ENCODE measurements at regions not wholly inside any gene's neighbourhood (a gene's known extent, or its start where the extent isn't known, plus 50 kb on each side); places are given as distances from the start of the nearest gene placed in this dataset.

DNA sequence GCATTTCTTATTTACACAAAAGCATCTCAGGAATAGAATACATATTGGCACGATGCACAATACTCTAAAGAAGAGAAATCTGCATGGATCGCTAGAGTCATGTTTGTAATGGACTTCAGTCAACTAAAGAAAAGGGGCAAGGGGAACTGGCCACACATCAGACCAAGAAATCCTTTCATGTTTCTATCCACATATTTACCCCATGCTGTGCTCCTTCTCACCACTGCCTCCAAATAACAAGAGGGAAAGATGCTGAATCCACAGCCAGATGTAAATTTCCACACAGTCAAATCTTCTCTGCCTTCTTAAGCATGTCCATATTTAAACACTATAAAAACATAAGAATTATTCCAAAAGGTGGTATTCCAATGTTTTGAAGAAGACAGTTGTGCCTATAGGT lies 67.6 kb downstream of the COX18 start:
- DNase-seq = no peak

DNA sequence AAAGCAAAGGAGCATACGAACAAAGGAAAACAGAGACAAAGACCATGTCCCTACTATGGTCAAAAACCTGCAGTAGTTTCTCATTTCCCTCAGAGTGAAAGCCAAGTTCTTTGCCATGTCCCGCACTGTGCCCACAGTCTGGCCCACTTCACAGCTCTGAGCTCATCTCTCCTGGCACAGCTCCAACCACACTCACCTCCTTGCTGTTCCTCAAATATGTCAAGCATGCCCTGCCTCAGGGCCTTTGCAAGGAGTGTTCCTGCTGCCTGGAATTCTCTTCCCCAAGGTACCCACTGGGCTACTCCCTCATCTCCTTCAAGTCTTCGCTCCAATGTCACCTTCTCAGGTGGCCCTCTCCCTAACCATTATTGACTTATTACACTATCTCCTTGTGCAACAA lies 72.1 kb downstream of the COX18 start:
- no peak for DNase-seq

DNA sequence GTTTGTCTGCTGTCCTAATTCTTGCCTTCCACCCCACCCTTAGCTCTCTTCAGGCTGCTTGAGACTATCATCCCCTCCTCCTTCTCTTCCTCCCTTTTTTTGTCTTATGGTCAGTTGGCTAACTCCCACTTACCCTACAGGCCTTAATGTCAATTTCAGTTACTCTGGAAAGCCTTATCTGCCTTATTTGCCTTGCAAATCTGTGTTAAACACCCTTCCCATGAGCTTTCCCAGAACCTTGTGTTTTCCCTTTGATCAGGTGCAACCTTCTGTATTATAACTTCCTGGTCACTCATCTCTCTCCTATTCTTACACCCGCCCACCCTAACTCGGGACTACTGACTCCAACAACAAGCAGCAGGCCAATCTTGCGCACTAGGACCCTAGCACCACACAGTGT lies 74.8 kb downstream of the COX18 start:
- DNase-seq = no peak

- no peak for DNase-seq
These were observed 75.6 kb downstream of the COX18 start for GRCh38 chr4:72993876-72994275.

DNA sequence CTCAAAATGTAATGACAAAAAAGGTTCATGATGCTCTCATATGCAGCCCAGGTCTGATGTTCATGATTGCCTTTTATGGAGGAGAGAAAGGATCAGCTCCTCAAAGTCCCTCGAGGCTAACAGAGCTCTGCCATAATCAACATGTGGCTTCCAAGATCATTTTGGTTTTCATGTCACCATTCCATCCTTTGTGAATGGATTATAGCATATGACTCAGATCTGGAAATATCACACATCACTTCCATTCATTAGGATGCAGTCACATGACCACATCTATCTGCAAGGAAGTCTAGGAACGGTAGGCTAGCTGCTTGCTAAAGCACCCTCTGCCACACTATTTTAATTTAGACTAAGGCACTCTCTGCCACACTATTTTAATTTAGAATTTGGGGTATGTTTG lies 77.6 kb downstream of the COX18 start:
- no peak for DNase-seq

DNA sequence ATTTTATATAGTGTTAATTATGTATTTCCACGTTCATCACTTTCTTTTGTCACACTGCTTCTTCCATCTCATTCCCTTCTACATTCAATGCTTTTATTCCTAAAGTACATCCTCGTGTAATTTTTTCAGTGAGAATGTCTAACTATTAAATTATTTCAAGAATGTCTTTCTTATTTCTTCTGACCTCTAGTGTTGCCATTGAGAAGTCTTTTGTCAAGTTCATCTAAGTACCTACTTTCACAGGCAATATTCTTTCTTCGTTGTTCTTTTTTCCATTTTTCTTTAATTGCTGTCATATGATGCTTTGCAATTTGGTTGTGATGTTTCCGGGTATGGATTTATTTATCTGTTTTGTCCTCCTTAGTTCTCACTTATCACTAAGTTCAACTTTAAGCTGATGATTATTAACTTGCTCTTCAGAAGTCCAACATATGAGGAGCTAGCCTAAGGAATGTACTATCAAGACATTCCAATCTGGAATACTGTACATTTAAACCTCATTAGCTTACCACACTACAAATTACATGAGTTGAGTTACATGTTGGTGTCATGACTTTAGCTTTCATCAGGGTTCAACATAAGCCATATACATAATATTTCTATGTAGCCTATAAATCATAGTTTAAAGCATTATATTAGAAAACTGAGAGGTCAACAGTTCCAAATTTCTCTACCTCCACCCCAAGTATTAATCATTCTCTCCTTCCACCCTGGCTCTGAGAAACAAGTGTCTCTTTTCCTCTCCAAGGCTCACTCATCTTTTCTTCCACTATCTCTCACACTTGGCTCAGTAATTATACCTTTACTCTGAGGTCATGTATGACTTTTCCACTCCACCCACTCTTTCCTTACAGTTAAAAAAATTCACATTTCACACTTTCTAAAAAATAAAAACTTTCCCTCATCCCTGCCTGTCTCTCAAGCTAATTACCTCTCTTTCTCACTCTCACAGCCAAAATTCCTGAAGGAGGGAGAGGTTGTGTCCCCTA lies 81.5 kb downstream of the COX18 start:
- no peak for DNase-seq

GRCh38 chr4:72984351-72984750 lies 85.2 kb downstream of the COX18 start:
- DNase-seq = no peak

DNA sequence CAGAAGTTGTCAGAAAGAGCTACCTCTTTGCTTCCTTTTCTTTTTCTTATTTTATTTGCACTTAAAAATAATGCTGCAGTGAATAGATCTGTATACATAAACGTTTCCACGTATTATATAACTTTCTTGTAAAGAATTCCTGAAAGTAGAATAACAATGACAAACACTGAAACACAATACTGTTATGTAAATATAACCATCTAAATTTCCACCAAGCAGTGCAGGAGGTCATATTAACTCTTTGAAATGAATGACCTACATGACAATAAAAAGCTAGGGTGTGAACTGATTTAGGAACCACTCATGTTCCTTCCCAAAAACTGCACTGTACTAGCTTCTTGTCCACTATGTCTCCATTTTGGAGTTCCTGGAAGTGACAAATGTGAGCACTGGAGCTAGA lies 85.8 kb downstream of the COX18 start:
- no peak for DNase-seq

- no peak for DNase-seq
These were observed 91.5 kb downstream of the COX18 start for GRCh38 chr4:72977936-72978485.

- no peak for DNase-seq
These were observed 94.1 kb downstream of the COX18 start for GRCh38 chr4:72975488-72975784.

- no peak for DNase-seq
These were observed 94.6 kb downstream of the COX18 start for GRCh38 chr4:72974694-72975487.

GRCh38 chr4:72971572-72971971 lies 97.9 kb downstream of the COX18 start:
- DNase-seq = no peak

DNA sequence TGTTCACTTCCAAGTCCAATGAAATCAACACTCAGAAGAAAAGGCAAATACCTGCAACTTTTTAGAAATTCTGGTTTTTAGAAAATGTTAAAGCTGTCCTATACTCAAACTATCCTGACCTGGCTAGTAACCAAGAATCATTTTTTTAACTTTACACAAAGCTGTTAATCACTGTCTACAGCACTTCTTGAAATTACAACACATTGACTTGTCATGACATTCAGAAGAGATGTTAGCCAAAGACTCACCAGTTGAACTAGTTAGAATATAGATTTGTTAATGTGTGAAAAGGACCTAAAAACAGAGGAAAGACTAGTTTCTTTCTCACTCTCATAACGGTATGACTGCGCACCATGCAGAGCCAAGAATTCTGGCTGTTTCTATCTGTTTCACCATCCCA lies 98.8 kb downstream of the COX18 start:
- DNase-seq = no peak

GRCh38 chr4:72969976-72970375 lies 99.5 kb downstream of the COX18 start:
- DNase-seq = no peak

- DNase-seq = no peak
These were observed 102.9 kb downstream of the COX18 start for GRCh38 chr4:72966652-72967051.

DNA sequence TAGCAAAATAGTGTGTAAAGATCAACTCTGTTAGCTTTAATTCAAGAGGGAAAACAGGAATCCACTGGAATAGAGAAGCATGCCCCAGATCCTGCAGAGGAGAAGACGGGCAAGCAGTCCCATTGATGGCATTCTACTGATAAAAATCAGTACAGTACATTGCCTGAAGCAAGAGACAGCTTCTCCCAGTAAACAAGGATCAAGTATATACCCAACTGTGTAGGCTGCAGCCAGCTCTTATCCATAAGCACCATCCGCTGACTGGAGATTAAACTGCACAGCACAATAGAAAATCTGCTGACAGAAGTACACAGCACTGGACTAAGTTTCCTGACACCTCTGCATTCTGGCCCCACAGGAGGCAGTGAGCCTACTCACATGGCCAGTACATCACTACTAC lies 110.1 kb downstream of the COX18 start:
- no peak for DNase-seq

DNA sequence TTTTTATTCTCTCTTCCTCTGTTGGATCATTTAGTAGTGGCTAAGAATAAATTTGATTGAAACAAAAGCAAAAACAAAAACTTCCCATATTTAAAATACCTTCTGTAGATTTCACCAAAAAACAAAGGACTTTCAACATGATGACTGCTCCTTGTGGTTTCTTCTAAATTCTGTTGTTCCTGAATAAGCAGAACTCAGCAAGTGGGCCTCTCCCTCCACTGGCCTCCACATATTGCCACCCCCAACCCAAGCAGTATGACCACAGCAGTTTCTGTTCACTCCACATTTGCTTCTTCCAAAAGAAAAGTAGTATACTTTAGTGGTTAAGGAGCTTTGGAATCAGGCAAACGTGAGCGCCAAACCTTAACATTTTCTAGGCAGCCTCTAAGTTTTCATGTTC lies 114.7 kb downstream of the COX18 start:
- DNase-seq = no peak

DNA sequence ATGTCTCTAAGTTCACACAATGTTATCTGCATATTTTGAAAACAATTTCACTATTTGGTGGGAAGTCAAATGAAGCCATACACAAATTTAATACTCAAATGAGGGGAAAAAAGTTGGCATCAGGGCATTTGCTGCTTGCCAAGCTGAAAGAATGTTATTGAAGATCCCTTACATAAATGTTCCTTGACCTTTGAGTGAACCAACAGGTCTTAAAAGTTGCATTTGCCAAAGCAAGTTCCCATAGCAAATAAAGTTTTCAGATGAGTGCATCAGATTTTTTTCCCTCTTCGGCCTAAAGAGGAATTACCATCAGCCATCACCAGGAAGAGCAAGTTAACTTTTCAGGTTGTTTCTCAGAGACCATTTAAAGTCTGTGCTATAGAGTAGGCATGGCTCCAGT lies 115.9 kb downstream of the COX18 start:
- no peak for DNase-seq

GRCh38 chr4:72951628-72952027 lies 117.9 kb downstream of the COX18 start:
- DNase-seq = no peak

GRCh38 chr4:72951147-72951546 lies 118.4 kb downstream of the COX18 start:
- DNase-seq = no peak

DNA sequence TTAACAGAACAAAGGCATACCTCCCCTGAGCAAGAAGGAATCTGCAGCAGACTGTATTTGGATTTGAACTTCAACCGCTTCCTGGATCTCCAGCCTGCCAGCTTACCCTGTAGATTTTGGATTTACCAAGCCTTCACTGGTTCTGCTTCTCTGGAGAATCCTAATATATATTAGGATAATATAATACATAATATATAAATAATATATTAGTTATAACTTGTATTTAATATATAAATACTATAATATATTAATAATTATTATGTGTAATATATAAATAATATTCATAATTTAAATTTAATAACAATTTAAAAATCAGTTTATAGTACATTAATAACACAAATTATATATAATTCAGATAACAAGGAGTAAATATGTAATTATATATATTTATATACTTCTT lies 121.4 kb downstream of the COX18 start:
- no peak for DNase-seq

- no peak for DNase-seq
These were observed 123.7 kb downstream of the COX18 start for GRCh38 chr4:72945719-72946336.

GRCh38 chr4:72942565-72942964 lies 127.0 kb downstream of the COX18 start:
- no peak for DNase-seq

All from left kidney (tissue), 1 donor.